DMS114 treated with DMSO at 0.1 percent for 48 hours (cell line): ENCODE measurements at regions not wholly inside any gene's neighbourhood (a gene's known extent, or its start where the extent isn't known, plus 50 kb on each side); places are given as distances from the start of the nearest gene placed in this dataset.

Source experiments
- DNase-seq: peaks from one replicate; lab custom pipeline; 2025; ENCODE audit not compliant: unreplicated experiment; lab: John Stamatoyannopoulos, UW

- no peak for DNase-seq
These were observed 85.6 kb upstream of the GHR start for GRCh38 chr5:42337607-42338006.

- no peak for DNase-seq
These were observed 85.1 kb upstream of the GHR start for GRCh38 chr5:42338136-42338535.

- no peak for DNase-seq
These were observed 74.1 kb upstream of the GHR start for GRCh38 chr5:42349163-42349562.

- DNase-seq, result no peak
These were observed 71.3 kb upstream of the GHR start for GRCh38 chr5:42351956-42352355.

GRCh38 chr5:42360056-42360455 is 63.2 kb upstream of the GHR start:
- no peak for DNase-seq

GRCh38 chr5:42360616-42361314 is 62.5 kb upstream of the GHR start:
- DNase-seq, result no peak

- no peak for DNase-seq
These were observed 61.9 kb upstream of the GHR start for GRCh38 chr5:42361315-42361688.

- no peak for DNase-seq
These were observed 57.2 kb upstream of the GHR start for GRCh38 chr5:42366051-42366450.
